SK-N-SH (cell line): ENCODE measurements at regions not wholly inside any gene's neighbourhood (a gene's known extent, or its start where the extent isn't known, plus 50 kb on each side); places are given as distances from the start of the nearest gene placed in this dataset.

Experiments used
- CTCF ChIA-PET: fragments of 300-600, 350-600 bp; formaldehyde crosslinking; extraction: SDS; loops from one replicate; lab custom pipeline; 2021; lab: Yijun Ruan, JAX
- POLR2A ChIA-PET: fragments of 350-600 bp; sonication (Branson Sonifier 250); formaldehyde crosslinking; extraction: SDS; loops from one replicate; lab custom pipeline; 2020; ENCODE audit warnings: antibody characterized with exemption, inconsistent platforms; lab: Yijun Ruan, JAX
- DNase-seq: peaks from one replicate; pipeline ENCODE4 v3.0.0; 2012
- H2AFZ ChIP-seq: fragments of 200-600 bp; sonication (generic); 2 replicates; pipeline ENCODE4 v1.8.1; 2016; ENCODE audit warnings: antibody characterized with exemption, mild to moderate bottlenecking, low read depth
- H3F3A ChIP-seq: fragments of 200-600 bp; sonication (generic); replicated peaks from 2 replicates; pipeline ENCODE3; 2016; ENCODE audit warnings: antibody characterized with exemption, mild to moderate bottlenecking; ENCODE audit not compliant: insufficient read depth
- H3K27ac ChIP-seq, 2 experiments: fragments of 200-500 bp in 1 of 2; fragments of 200-600 bp in 1 of 2; sonication (Bioruptor generic) in 1 of 2; sonication (generic), shearing (Covaris generic) in 1 of 2; 2 replicates each; pipeline versions ENCODE4 v1.5.1 to v1.6.1; 2014 to 2016; ENCODE audit warnings: low read depth in 2 of 2, inconsistent platforms in 1 of 2, low read length in 1 of 2, mild to moderate bottlenecking in 1 of 2, mixed read lengths in 1 of 2
- H3K27me3 ChIP-seq: fragments of 200-600 bp; sonication (generic), shearing (Covaris generic); 2 replicates; pipeline ENCODE4 v1.6.1; 2016; ENCODE audit warnings: mixed run types; ENCODE audit not compliant: insufficient read depth
- H3K36me3 ChIP-seq, 2 experiments: fragments of 200-500 bp in 1 of 2; fragments of 200-600 bp in 1 of 2; sonication (Bioruptor generic) in 1 of 2; sonication (generic) in 1 of 2; replicated peaks in 1 of 2; 2 replicates each; pipeline versions ENCODE3 to v1.5.1; 2014 to 2016; ENCODE audit warnings: low read length in 1 of 2, mild to moderate bottlenecking in 1 of 2; ENCODE audit not compliant: insufficient read depth in 2 of 2, control insufficient read depth in 1 of 2
- H3K4me1 ChIP-seq, 2 experiments: fragments of 200-500 bp in 1 of 2; fragments of 200-600 bp in 1 of 2; sonication (Bioruptor generic) in 1 of 2; sonication (generic), shearing (Covaris generic) in 1 of 2; 2 replicates each; pipeline versions ENCODE4 v1.5.1 to v1.6.1; 2014 to 2016; ENCODE audit warnings: low read depth in 1 of 2, low read length in 1 of 2, mixed run types in 1 of 2; ENCODE audit not compliant: insufficient read depth in 2 of 2, control insufficient read depth in 1 of 2
- H3K4me2 ChIP-seq: fragments of 200-600 bp; sonication (generic), shearing (Covaris generic); 2 replicates; pipeline ENCODE4 v1.6.1; 2017; ENCODE audit warnings: mixed run types
- H3K4me3 ChIP-seq, 2 experiments: fragments of 200-500 bp in 1 of 2; fragments of 200-600 bp in 1 of 2; sonication (Bioruptor generic) in 1 of 2; sonication (generic), shearing (Covaris generic) in 1 of 2; 2 replicates each; pipeline versions ENCODE4 v1.5.1 to v1.8.1; 2014 to 2016; ENCODE audit warnings: low read depth in 2 of 2, inconsistent platforms in 1 of 2, low read length in 1 of 2, mild to moderate bottlenecking in 1 of 2, mixed read lengths in 1 of 2, moderate library complexity in 1 of 2
- H3K79me2 ChIP-seq: fragments of 200-600 bp; sonication (generic); 2 replicates; pipeline ENCODE4 v1.8.1; 2017; ENCODE audit warnings: mild to moderate bottlenecking; ENCODE audit not compliant: insufficient read depth
- H3K9ac ChIP-seq: fragments of 200-600 bp; sonication (generic); 2 replicates; pipeline ENCODE4 v1.6.1; 2017; ENCODE audit warnings: mixed run types
- H3K9me2 ChIP-seq: fragments of 200-600 bp; sonication (generic); 2 replicates; pipeline ENCODE4 v1.6.1; 2017; ENCODE audit warnings: mixed run types
- H3K9me3 ChIP-seq: fragments of 200-600 bp; sonication (generic); 2 replicates; pipeline ENCODE4 v1.6.1; 2017; ENCODE audit warnings: mixed run types, mild to moderate bottlenecking, moderate library complexity
- H4K20me1 ChIP-seq: fragments of 200-600 bp; sonication (generic); 2 replicates; pipeline ENCODE4 v1.6.1; 2017; ENCODE audit warnings: mild to moderate bottlenecking, mixed run types; ENCODE audit not compliant: insufficient read depth
- CHD2 ChIP-seq: fragments of 150-350 bp; IDR thresholded peaks from 2 replicates; pipeline ENCODE4 v1.6.1; 2018; ENCODE audit warnings: low read length; ENCODE audit not compliant: partially characterized antibody
- FOXJ3 ChIP-seq: sonication (generic); formaldehyde crosslinking; IDR thresholded peaks from 2 replicates; pipeline ENCODE4 v1.5.1; 2020; ENCODE audit warnings: mild to moderate bottlenecking, missing genetic modification reagents
- GABPA ChIP-seq: IDR thresholded peaks from 2 replicates; pipeline ENCODE4 v1.4.0; 2012; ENCODE audit warnings: low read depth, mild to moderate bottlenecking
- NFIC ChIP-seq: IDR thresholded peaks from 2 replicates; pipeline ENCODE4 v1.4.0; 2012; ENCODE audit warnings: borderline replicate concordance
- RFX5 ChIP-seq: IDR thresholded peaks from 2 replicates; pipeline ENCODE4 v1.6.1; 2012; ENCODE audit warnings: mild to moderate bottlenecking, improper control_type of control experiment, low read length
- SMC3 ChIP-seq: IDR thresholded peaks from 2 replicates; pipeline ENCODE4 v1.6.1; 2012; ENCODE audit warnings: low read depth, low read length, improper control_type of control experiment
- TAF1 ChIP-seq: IDR thresholded peaks from 2 replicates; pipeline ENCODE4 v1.6.1; 2012; ENCODE audit warnings: low read depth, mild to moderate bottlenecking, low read length, moderate library complexity, borderline replicate concordance
- WGBS: methylation state at CpG from one replicate; pipeline ENCODE4 v1.1.6; 2017; ENCODE audit warnings: low lambda C conversion rate; 5-methylcytosine and 5-hydroxymethylcytosine counted together
- TF ChIP-seq, protein P1 (sequence below): fragments of 150-350 bp; IDR thresholded peaks from 2 replicates; pipeline ENCODE4 v1.6.1; 2016; ENCODE audit warnings: mild to moderate bottlenecking, low read depth, low read length
- TF ChIP-seq, protein P2 (sequence below): IDR thresholded peaks from 2 replicates; pipeline ENCODE4 v1.6.1; 2012; ENCODE audit warnings: mild to moderate bottlenecking, low read depth, low read length, moderate library complexity

DNA sequence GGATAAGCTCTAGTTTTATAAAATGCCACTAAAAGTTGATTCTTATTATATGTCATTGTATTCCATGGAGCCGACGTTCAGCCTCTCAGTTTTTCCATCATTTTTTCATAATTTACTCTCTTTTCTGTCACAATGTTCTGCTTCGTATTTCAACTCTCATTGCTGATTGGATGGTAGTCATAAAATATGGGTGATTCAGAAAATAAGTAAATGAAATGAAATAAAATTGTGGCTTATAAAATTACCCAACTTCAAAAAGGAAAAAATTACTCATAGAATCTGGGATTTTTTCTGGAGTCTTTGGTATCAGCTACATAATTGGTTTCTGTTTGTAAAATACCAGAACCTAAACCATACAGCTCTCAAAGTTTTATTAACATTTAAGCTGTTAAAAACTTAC lies 139.7 kb upstream of the ITGA4 start:
- POLR2A ChIA-PET, result no interaction called here
- no peaks in the 10 kb centered on the region for H3K36me3 ChIP-seq
- 46% methylated on average over 3 of the region's 3 CpGs for WGBS

DNA sequence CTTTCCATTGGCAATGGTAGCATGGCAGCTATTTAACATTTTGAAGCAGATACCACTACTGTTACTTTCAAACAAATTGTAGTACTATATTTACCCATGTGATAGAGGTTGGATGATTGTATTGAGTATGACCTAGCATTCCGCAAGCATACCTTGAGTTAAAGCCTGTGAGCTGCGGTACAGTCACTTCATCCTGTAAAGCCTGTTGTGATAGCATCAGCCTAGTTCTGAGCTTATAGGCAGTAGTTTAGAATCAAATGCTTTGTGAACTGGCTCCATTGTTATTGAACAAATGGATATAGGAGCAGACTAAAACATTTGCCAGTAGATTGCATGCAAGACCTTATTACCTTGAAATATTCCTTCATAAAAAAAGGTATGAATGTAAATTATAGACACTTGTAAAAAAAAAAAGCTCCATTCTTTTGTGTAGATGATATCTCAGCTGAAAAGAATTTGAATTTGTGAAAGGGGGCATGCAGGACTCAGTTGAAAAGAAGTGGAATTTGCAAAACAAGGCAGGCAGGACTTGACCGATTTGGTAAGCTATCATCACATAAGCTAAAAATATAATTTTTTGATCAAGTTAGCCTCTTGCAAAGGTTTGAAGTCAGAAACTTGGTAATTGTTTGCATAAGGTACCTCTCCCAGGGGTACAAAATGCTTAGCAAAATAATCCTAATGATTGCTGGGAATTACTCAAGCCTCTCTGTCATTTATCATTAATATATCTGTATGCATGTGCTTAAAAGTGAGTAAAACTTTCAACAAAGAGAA lies 138.5 kb upstream of the ITGA4 start:
- Histone ChIP-seq H3K9me2 (no peaks in the 10 kb centered on the region), H3F3A (no peaks in the 10 kb centered on the region), H4K20me1 (no peaks in the 10 kb centered on the region), H3K79me2 (no peaks in the 10 kb centered on the region), H3K4me3 (no peak overlapping the region), H3K36me3 (no peaks in the 10 kb centered on the region), H2AFZ (no peak overlapping the region; the same call in 1 of the 2 replicates), H3K4me1 (no peaks in the 10 kb centered on the region), H3K9ac (no peak overlapping the region), H3K27me3 (no peaks in the 10 kb centered on the region), H3K4me2 (no peak overlapping the region), H3K9me3 (no peaks in the 10 kb centered on the region), H3K27ac (no peak overlapping the region)
- POLR2A ChIA-PET, result interaction anchor here (0.6 kb wide), 1 partner anchor 221 kb away, joined by 4 read pairs; no protein-coding TSS in a partner anchor
- no peak for TF ChIP-seq SMC3
- CTCF ChIA-PET, result interaction anchor here (1.5 kb wide), 1 partner anchor 8 kb away, joined by 4 read pairs; no protein-coding TSS in a partner anchor
- no peak for DNase-seq
- WGBS, result 91% methylated on average over 3 of the region's 3 CpGs

More for the DNA sequence above, 139.7 kb upstream of the ITGA4 start:
- Histone ChIP-seq H3K9me2 (no peaks in the 10 kb centered on the region), H3K4me3 (no peak overlapping the region), H3K9ac (no peak overlapping the region), H3K27ac (no peak overlapping the region), H2AFZ (0 out of 2 replicates have a peak overlapping the region, but pooled peaks have one; percentile 44), H3F3A (no peaks in the 10 kb centered on the region), H3K4me1 (no peaks in the 10 kb centered on the region), H4K20me1 (no peaks in the 10 kb centered on the region), H3K27me3 (no peaks in the 10 kb centered on the region), H3K9me3 (no peaks in the 10 kb centered on the region), H3K79me2 (no peaks in the 10 kb centered on the region), H3K4me2 (no peak overlapping the region)
- DNase-seq, result no peak
- CTCF ChIA-PET, result interaction anchor here (1.5 kb wide), 1 partner anchor 9 kb away, joined by 4 read pairs; no protein-coding TSS in a partner anchor
- TF ChIP-seq FOXJ3 (CRISPR knock-in tag), result no peak
- no peak for TF ChIP-seq GABPA
- no peak for TF ChIP-seq SMC3
- no peak for TF ChIP-seq RFX5
- TF ChIP-seq CHD2, result no peak
- TF ChIP-seq, protein P1, sequence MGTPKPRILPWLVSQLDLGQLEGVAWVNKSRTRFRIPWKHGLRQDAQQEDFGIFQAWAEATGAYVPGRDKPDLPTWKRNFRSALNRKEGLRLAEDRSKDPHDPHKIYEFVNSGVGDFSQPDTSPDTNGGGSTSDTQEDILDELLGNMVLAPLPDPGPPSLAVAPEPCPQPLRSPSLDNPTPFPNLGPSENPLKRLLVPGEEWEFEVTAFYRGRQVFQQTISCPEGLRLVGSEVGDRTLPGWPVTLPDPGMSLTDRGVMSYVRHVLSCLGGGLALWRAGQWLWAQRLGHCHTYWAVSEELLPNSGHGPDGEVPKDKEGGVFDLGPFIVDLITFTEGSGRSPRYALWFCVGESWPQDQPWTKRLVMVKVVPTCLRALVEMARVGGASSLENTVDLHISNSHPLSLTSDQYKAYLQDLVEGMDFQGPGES, result no peak
- TF ChIP-seq TAF1, result no peak
- TF ChIP-seq NFIC, result no peak
- TF ChIP-seq, protein P2, sequence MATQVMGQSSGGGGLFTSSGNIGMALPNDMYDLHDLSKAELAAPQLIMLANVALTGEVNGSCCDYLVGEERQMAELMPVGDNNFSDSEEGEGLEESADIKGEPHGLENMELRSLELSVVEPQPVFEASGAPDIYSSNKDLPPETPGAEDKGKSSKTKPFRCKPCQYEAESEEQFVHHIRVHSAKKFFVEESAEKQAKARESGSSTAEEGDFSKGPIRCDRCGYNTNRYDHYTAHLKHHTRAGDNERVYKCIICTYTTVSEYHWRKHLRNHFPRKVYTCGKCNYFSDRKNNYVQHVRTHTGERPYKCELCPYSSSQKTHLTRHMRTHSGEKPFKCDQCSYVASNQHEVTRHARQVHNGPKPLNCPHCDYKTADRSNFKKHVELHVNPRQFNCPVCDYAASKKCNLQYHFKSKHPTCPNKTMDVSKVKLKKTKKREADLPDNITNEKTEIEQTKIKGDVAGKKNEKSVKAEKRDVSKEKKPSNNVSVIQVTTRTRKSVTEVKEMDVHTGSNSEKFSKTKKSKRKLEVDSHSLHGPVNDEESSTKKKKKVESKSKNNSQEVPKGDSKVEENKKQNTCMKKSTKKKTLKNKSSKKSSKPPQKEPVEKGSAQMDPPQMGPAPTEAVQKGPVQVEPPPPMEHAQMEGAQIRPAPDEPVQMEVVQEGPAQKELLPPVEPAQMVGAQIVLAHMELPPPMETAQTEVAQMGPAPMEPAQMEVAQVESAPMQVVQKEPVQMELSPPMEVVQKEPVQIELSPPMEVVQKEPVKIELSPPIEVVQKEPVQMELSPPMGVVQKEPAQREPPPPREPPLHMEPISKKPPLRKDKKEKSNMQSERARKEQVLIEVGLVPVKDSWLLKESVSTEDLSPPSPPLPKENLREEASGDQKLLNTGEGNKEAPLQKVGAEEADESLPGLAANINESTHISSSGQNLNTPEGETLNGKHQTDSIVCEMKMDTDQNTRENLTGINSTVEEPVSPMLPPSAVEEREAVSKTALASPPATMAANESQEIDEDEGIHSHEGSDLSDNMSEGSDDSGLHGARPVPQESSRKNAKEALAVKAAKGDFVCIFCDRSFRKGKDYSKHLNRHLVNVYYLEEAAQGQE, result no peak
